Upper lobe of left lung (tissue), 6 donors: ENCODE measurements at regions not wholly inside any gene's neighbourhood (a gene's known extent, or its start where the extent isn't known, plus 50 kb on each side); places are given as distances from the start of the nearest gene placed in this dataset.
"Not testable (repeated sequence)": the region's sequence is repeated elsewhere in the genome, so short reads cannot be mapped to it uniquely, and the experiment has no call there.

Experiments used
- ATAC-seq, 2 donors: fragments of 200-7000 bp; cut with Tn5 transposase; one replicate each; pipeline ENCODE4 v1.9.1; 2022; ENCODE audit warnings: mild to moderate bottlenecking in 2 of 2, moderate library complexity in 2 of 2; ENCODE audit not compliant: low FRiP score in 2 of 2
- DNase-seq, 2 donors: peaks; one replicate each; pipeline ENCODE4 v3.0.0-alpha.2; 2019 to 2020
- H3K27ac ChIP-seq, 4 donors: fragments of 200-600 bp; sonication (generic); one replicate each; pipeline ENCODE4 v1.5.1; 2016 to 2019
- H3K27me3 ChIP-seq, 4 donors: fragments of 200-600 bp; sonication (generic); one replicate each; pipeline ENCODE4 v1.5.1; 2017 to 2019
- H3K36me3 ChIP-seq, 4 donors: fragments of 200-600 bp; sonication (generic); one replicate each; pipeline ENCODE4 v1.5.1; 2016 to 2019
- H3K4me1 ChIP-seq, 4 donors: fragments of 200-600 bp; sonication (generic); one replicate each; pipeline ENCODE4 v1.5.1; 2018 to 2019
- H3K4me3 ChIP-seq, 4 donors: fragments of 200-600 bp; sonication (generic); one replicate each; pipeline ENCODE4 v1.5.1; 2017 to 2019; ENCODE audit warnings: mild to moderate bottlenecking in 2 of 4, moderate library complexity in 1 of 4
- H3K9me3 ChIP-seq, 4 donors: fragments of 200-600 bp; sonication (generic); one replicate each; pipeline ENCODE4 v1.5.1; 2018 to 2019
- CTCF ChIP-seq, 6 experiments: fragments of 450-650 bp in 4 of 6; fragments of 200-600 bp in 2 of 6; sonication (generic) in 2 of 6; IDR thresholded peaks; one replicate each; pipeline ENCODE4 v1.5.1; 2016 to 2019; ENCODE audit warnings: antibody characterized with exemption in 6 of 6
- EP300 ChIP-seq, 4 donors: sonication (generic); formaldehyde crosslinking; IDR thresholded peaks; one replicate each; pipeline ENCODE4 v1.5.1; 2017; ENCODE audit warnings: antibody characterized with exemption in 4 of 4, control low read depth in 2 of 4
- POLR2A ChIP-seq, 4 donors: fragments of 450-650 bp; IDR thresholded peaks; one replicate each; pipeline ENCODE4 v1.5.1; 2016 to 2017; ENCODE audit warnings: antibody characterized with exemption in 4 of 4, mild to moderate bottlenecking in 2 of 4
- POLR2AphosphoS5 ChIP-seq, 2 donors: sonication (generic); formaldehyde crosslinking; IDR thresholded peaks; one replicate each; pipeline ENCODE4 v1.5.1; 2017; ENCODE audit warnings: antibody characterized with exemption in 2 of 2
- WGBS, 2 donors: methylation state at CpG; one replicate each; pipeline ENCODE4 v1.1.5; 2017 to 2018; 5-methylcytosine and 5-hydroxymethylcytosine counted together
- donor health status: DM: no; HTN: no; CAD: no; lungs with moderate emphysema.
- donor health status: DM: no; HTN: yes; CAD: no; lungs with severe emphysema.

GRCh38 chr16:17552351-17552750 lies 81.6 kb upstream of the XYLT1 start:
- WGBS, 2 donors: 91 to 94% methylated on average over 5 of the region's 5 CpGs
- H3K9me3 ChIP-seq: no peaks in the 10 kb centered on the region
- no peaks in the 10 kb centered on the region for H3K27me3 ChIP-seq
- no peak overlapping the region for H3K4me3 ChIP-seq
- no peak overlapping the region for H3K27ac ChIP-seq
- TF ChIP-seq CTCF (IDR thresholded peaks at IDR 0.05) (no peak), POLR2AphosphoS5 (IDR thresholded peaks at IDR 0.05) (no peak), POLR2A (IDR thresholded peaks at IDR 0.05) (no peak), EP300 (IDR thresholded peaks at IDR 0.05) (no peak)
- H3K4me1 ChIP-seq: no peaks in the 10 kb centered on the region
- no peak for ATAC-seq
- no peak for DNase-seq
- H3K36me3 ChIP-seq: no peaks in the 10 kb centered on the region

GRCh38 chr16:17551682-17552081 lies 80.9 kb upstream of the XYLT1 start:
- H3K27me3 ChIP-seq, H3K27ac ChIP-seq, H3K9me3 ChIP-seq, H3K4me1 ChIP-seq, DNase-seq, H3K4me3 ChIP-seq, ATAC-seq, H3K36me3 ChIP-seq: not testable (repeated sequence)
- 88 to 90% methylated on average over 6 of the region's 6 CpGs for WGBS, 2 donors

GRCh38 chr16:17548825-17549224 lies 78.1 kb upstream of the XYLT1 start:
- DNase-seq (no peak), ATAC-seq (no peak)
- H3K4me1 ChIP-seq: no peaks in the 10 kb centered on the region
- no peaks in the 10 kb centered on the region for H3K36me3 ChIP-seq
- no peaks in the 10 kb centered on the region for H3K27me3 ChIP-seq
- no peak overlapping the region for H3K27ac ChIP-seq
- H3K4me3 ChIP-seq: no peak overlapping the region
- 69 to 78% methylated on average over 4 of the region's 4 CpGs for WGBS, 2 donors
- TF ChIP-seq POLR2A (IDR thresholded peaks at IDR 0.05) (no peak), POLR2AphosphoS5 (IDR thresholded peaks at IDR 0.05) (no peak), CTCF (IDR thresholded peaks at IDR 0.05) (no peak), EP300 (IDR thresholded peaks at IDR 0.05) (no peak)
- no peaks in the 10 kb centered on the region for H3K9me3 ChIP-seq

GRCh38 chr16:17544785-17545184 lies 74.0 kb upstream of the XYLT1 start:
- Histone ChIP-seq H3K9me3 (no peaks in the 10 kb centered on the region), H3K27ac (no peak overlapping the region), H3K27me3 (no peaks in the 10 kb centered on the region), H3K4me3 (no peak overlapping the region), H3K4me1 (no peaks in the 10 kb centered on the region), H3K36me3 (no peaks in the 10 kb centered on the region)
- ATAC-seq (no peak), DNase-seq (no peak)
- TF ChIP-seq POLR2AphosphoS5 (IDR thresholded peaks at IDR 0.05) (no peak), CTCF (IDR thresholded peaks at IDR 0.05) (no peak), EP300 (IDR thresholded peaks at IDR 0.05) (no peak), POLR2A (IDR thresholded peaks at IDR 0.05) (no peak)
- WGBS, 2 donors: 70 to 76% methylated on average over 3 of the region's 3 CpGs

- Histone ChIP-seq H3K27ac (no peak overlapping the region), H3K36me3 (no peaks in the 10 kb centered on the region), H3K27me3 (no peaks in the 10 kb centered on the region), H3K4me1 (no peaks in the 10 kb centered on the region), H3K4me3 (no peak overlapping the region), H3K9me3 (no peaks in the 10 kb centered on the region)
- WGBS, 2 donors: 90 to 96% methylated on average over 2 of the region's 2 CpGs
- ATAC-seq (no peak), DNase-seq (no peak)
- no peak for TF ChIP-seq POLR2AphosphoS5 (IDR thresholded peaks at IDR 0.05)
- no peak for TF ChIP-seq POLR2A (IDR thresholded peaks at IDR 0.05)
- TF ChIP-seq CTCF (IDR thresholded peaks at IDR 0.05): no peak
- no peak for TF ChIP-seq EP300 (IDR thresholded peaks at IDR 0.05)
Measured at GRCh38 chr16:17544304-17544703, 73.5 kb upstream of the XYLT1 start.
